GM12872 (cell line): ENCODE measurements at regions not wholly inside any gene's neighbourhood (a gene's known extent, or its start where the extent isn't known, plus 50 kb on each side); places are given as distances from the start of the nearest gene placed in this dataset.

Source experiments
- CTCF ChIP-seq: IDR thresholded peaks from 3 replicates; pipeline ENCODE4 v1.5.1; 2011; ENCODE audit warnings: low read depth, mild to moderate bottlenecking, low read length, moderate library complexity; ENCODE audit not compliant: insufficient read depth

- TF ChIP-seq CTCF: no peak
These were observed 1080.6 kb upstream of the CDH6 start for GRCh38 chr5:30112867-30113266.

GRCh38 chr5:30108051-30108450, 1085.4 kb upstream of the CDH6 start:
- TF ChIP-seq CTCF: no peak

- no peak for TF ChIP-seq CTCF
These were observed 1086.9 kb upstream of the CDH6 start for GRCh38 chr5:30106596-30106995.

- TF ChIP-seq CTCF: no peak
These were observed 1088.5 kb upstream of the CDH6 start for GRCh38 chr5:30104872-30105596.

- TF ChIP-seq CTCF: no peak
These were observed 1089.9 kb upstream of the CDH6 start for GRCh38 chr5:30103452-30104202.

- TF ChIP-seq CTCF: no peak
These were observed 1090.4 kb upstream of the CDH6 start for GRCh38 chr5:30103052-30103451.

- no peak for TF ChIP-seq CTCF
These were observed 1091.3 kb upstream of the CDH6 start for GRCh38 chr5:30102185-30102584.
